Prostate gland (tissue), 2 donors: ENCODE measurements at regions not wholly inside any gene's neighbourhood (a gene's known extent, or its start where the extent isn't known, plus 50 kb on each side); places are given as distances from the start of the nearest gene placed in this dataset.

Experiments used
- DNase-seq: peaks from one replicate; pipeline ENCODE4 v3.0.0-alpha.2; 2019; ENCODE audit warnings: low spot score
- H3K27ac ChIP-seq, 2 donors: fragments of 200-600 bp; sonication (generic); 2 replicates each; pipeline ENCODE4 v1.5.1; 2017 to 2019
- H3K27me3 ChIP-seq: fragments of 200-600 bp; sonication (generic); replicated peaks from 2 replicates; pipeline ENCODE4 v1.5.1; 2019; ENCODE audit not compliant: insufficient read depth
- H3K36me3 ChIP-seq, 2 donors: fragments of 200-600 bp; sonication (generic); 1 replicate in 1 of 2; 2 replicates in 1 of 2; pipeline versions ENCODE4 v1.5.1 to v1.8.1; 2017 to 2019
- H3K4me1 ChIP-seq: fragments of 200-600 bp; sonication (generic); replicated peaks from 2 replicates; pipeline ENCODE4 v1.5.1; 2019
- H3K4me3 ChIP-seq, 2 donors: fragments of 200-600 bp; sonication (generic); 2 replicates each; pipeline ENCODE4 v1.5.1; 2017 to 2019
- H3K9me3 ChIP-seq: fragments of 200-600 bp; sonication (generic); 2 replicates; pipeline ENCODE4 v1.5.1; 2017
- CTCF ChIP-seq, 4 experiments: fragments of 200-600 bp in 2 of 4; fragments of 450-650 bp in 2 of 4; sonication (generic) in 2 of 4; IDR thresholded peaks; 1 replicate in 3 of 4; 2 replicates in 1 of 4; pipeline ENCODE4 v1.5.1; 2016 to 2019; ENCODE audit warnings: antibody characterized with exemption in 4 of 4, mild to moderate bottlenecking in 2 of 4, moderate library complexity in 2 of 4
- POLR2A ChIP-seq: fragments of 450-650 bp; IDR thresholded peaks from one replicate; pipeline ENCODE4 v1.6.1; 2016; ENCODE audit warnings: antibody characterized with exemption, mild to moderate bottlenecking
- POLR2AphosphoS5 ChIP-seq: sonication (generic); formaldehyde crosslinking; IDR thresholded peaks from one replicate; pipeline ENCODE4 v1.6.1; 2017; ENCODE audit warnings: antibody characterized with exemption
- WGBS: methylation state at CpG from one replicate; pipeline ENCODE4 v1.1.5; 2018; 5-methylcytosine and 5-hydroxymethylcytosine counted together
- intact Hi-C: fragments of 100-400 bp; cut with DNase I; formaldehyde crosslinking; loops from one replicate; pipeline ENCODE4 v1.14.2; 2022

DNA sequence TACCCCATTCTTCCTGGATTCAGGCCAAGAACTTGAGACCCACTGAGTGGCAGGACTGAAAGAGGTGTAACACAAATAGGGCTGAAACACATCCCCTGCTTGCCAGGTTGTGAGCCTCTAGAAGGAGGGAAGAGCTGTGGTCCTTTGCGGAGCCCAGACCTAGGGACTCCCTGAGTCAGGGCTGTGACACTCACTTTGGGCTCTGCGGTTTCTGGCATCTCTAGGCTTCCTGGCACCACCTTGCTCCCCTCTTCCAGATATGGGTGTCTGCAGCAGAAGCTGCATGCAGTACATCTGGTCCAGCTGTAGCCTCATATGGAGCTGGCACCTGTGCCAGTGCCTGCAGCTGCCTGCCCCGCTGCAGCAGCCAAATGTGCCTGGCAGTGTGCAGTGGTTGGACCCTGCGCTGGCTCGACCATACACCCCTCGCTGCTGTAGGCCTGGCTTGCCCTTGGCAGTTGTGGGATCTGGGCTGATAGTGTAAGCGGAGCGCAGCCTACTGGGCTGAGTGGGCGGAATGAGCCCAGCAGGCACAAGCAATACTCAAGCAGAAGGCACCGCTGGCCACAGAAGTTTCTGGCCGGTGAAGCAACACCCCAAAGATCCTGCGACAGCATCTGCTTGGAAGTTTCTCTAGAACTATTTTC lies 290.4 kb downstream of the SLITRK6 start:
- no peaks in the 10 kb centered on the region for H3K36me3 ChIP-seq
- H3K4me3 ChIP-seq = no peak overlapping the region
- no peak for TF ChIP-seq CTCF (IDR thresholded peaks at IDR 0.05)
- TF ChIP-seq POLR2A = no peak
- WGBS = 83% methylated on average over 12 of the region's 12 CpGs
- intact Hi-C loops = no loop called here
- no peak for DNase-seq
- H3K27me3 ChIP-seq = no peaks in the 10 kb centered on the region
- no peaks in the 10 kb centered on the region for H3K4me1 ChIP-seq
- peak overlapping the region in 1 of 2 donors; percentile 68 for H3K27ac ChIP-seq
- no peaks in the 10 kb centered on the region for H3K9me3 ChIP-seq

- H3K27me3 ChIP-seq = no peaks in the 10 kb centered on the region
- H3K36me3 ChIP-seq = no peaks in the 10 kb centered on the region
- WGBS = 28% methylated on average over 2 of the region's 2 CpGs
- no peak overlapping the region for H3K4me3 ChIP-seq
- no peak overlapping the region for H3K27ac ChIP-seq
- peak; percentile 42 for DNase-seq
- intact Hi-C loops = no loop called here
- no peak for TF ChIP-seq POLR2AphosphoS5
- TF ChIP-seq POLR2A = no peak
- no peak for TF ChIP-seq CTCF (IDR thresholded peaks at IDR 0.05)
- H3K9me3 ChIP-seq = no peaks in the 10 kb centered on the region
- H3K4me1 ChIP-seq = no peaks in the 10 kb centered on the region
Observed at GRCh38 chr13:85503797-85504196, 295.4 kb downstream of the SLITRK6 start.

DNA sequence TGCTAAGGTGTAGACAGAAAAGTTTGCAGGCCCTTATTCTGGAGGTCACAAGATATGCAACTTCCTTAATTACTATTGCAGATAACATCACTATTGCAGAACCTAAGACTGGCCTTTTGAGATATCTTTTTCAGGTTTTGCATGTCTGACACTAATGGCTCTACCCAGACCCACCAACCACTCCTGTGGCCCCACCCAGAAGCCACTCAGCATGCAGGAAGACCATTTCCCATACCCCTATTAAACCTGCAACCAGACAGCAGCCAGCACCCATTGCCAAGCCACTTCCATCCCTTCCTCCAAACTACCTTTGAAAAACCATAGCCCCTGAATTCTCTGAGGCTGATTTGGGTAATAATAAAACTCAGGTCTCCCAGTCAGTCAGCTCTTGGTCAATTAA lies 297.6 kb downstream of the SLITRK6 start:
- DNase-seq = no peak
- H3K4me1 ChIP-seq = no peaks in the 10 kb centered on the region
- H3K27ac ChIP-seq = no peak overlapping the region
- H3K36me3 ChIP-seq = no peaks in the 10 kb centered on the region
- no peaks in the 10 kb centered on the region for H3K9me3 ChIP-seq
- H3K4me3 ChIP-seq = no peak overlapping the region
- intact Hi-C loops = no loop called here
- no peak for TF ChIP-seq CTCF (IDR thresholded peaks at IDR 0.05)
- no peak for TF ChIP-seq POLR2AphosphoS5
- TF ChIP-seq POLR2A = no peak
- no peaks in the 10 kb centered on the region for H3K27me3 ChIP-seq

- Histone ChIP-seq H3K27me3 (no peaks in the 10 kb centered on the region), H3K27ac (no peak overlapping the region), H3K36me3 (no peaks in the 10 kb centered on the region), H3K9me3 (no peaks in the 10 kb centered on the region), H3K4me3 (no peak overlapping the region), H3K4me1 (no peaks in the 10 kb centered on the region)
- no peak for TF ChIP-seq CTCF (IDR thresholded peaks at IDR 0.05)
- TF ChIP-seq POLR2A = no peak
- no peak for TF ChIP-seq POLR2AphosphoS5
- DNase-seq = no peak
- 69% methylated on average over 3 of the region's 3 CpGs for WGBS
- intact Hi-C loops = no loop called here
Observed at GRCh38 chr13:85500696-85501256, 298.4 kb downstream of the SLITRK6 start.

GRCh38 chr13:85498774-85499173 lies 300.4 kb downstream of the SLITRK6 start:
- Histone ChIP-seq H3K4me1 (no peaks in the 10 kb centered on the region), H3K9me3 (no peaks in the 10 kb centered on the region), H3K27ac (no peak overlapping the region), H3K36me3 (no peaks in the 10 kb centered on the region), H3K27me3 (no peaks in the 10 kb centered on the region), H3K4me3 (no peak overlapping the region)
- intact Hi-C loops = no loop called here
- TF ChIP-seq CTCF (IDR thresholded peaks at IDR 0.05) (no peak), POLR2A (no peak), POLR2AphosphoS5 (no peak)
- WGBS = 95% methylated on average over 6 of the region's 6 CpGs
- DNase-seq = no peak
